Stimulated activated CD4-positive, alpha-beta T cell treated with anti-CD3 and anti-CD28 coated beads, TNF-alpha, amount 100 ng/mL, for 4 hours (primary cell): ENCODE measurements at regions not wholly inside any gene's neighbourhood (a gene's known extent, or its start where the extent isn't known, plus 50 kb on each side); places are given as distances from the start of the nearest gene placed in this dataset.
"Not testable (repeated sequence)": the region's sequence is repeated elsewhere in the genome, so short reads cannot be mapped to it uniquely, and the experiment has no call there.

Experiments
- DNase-seq, 3 experiments: peaks; one replicate each; pipeline ENCODE4 v3.0.0-alpha.2; 2020; ENCODE audit warnings: low read depth in 3 of 3

GRCh38 chr10:30701451-30702173 lies 72.1 kb upstream of the LYZL2 start:
- peak in 1 of 3 experiments; percentile 31 for DNase-seq

- no peak for DNase-seq
These were observed 68.3 kb upstream of the LYZL2 start for GRCh38 chr10:30697806-30698205.

GRCh38 chr10:30697221-30697620 lies 67.7 kb upstream of the LYZL2 start:
- DNase-seq = not testable (repeated sequence)

- not testable (repeated sequence) for DNase-seq
These were observed 67.0 kb upstream of the LYZL2 start for GRCh38 chr10:30696416-30697185.

GRCh38 chr10:30695481-30696236 lies 66.1 kb upstream of the LYZL2 start:
- peak; percentile 49 to 65 (median 60) for DNase-seq

- DNase-seq = no peak
These were observed 65.1 kb upstream of the LYZL2 start for GRCh38 chr10:30694518-30695228.

- no peak for DNase-seq
These were observed 62.1 kb upstream of the LYZL2 start for GRCh38 chr10:30691639-30692015.

- DNase-seq = not testable (repeated sequence)
These were observed 61.5 kb upstream of the LYZL2 start for GRCh38 chr10:30690948-30691638.

GRCh38 chr10:30688456-30688855 lies 58.9 kb upstream of the LYZL2 start:
- DNase-seq = no peak

- DNase-seq = peak; percentile 53 to 75 (median 73)
These were observed 58.2 kb upstream of the LYZL2 start for GRCh38 chr10:30687698-30688213.

- DNase-seq = no peak
These were observed 57.2 kb upstream of the LYZL2 start for GRCh38 chr10:30686708-30687107.

- no peak for DNase-seq
These were observed 53.9 kb upstream of the LYZL2 start for GRCh38 chr10:30683496-30683895.

- peak in 2 of 3 experiments; percentile 44 to 57 for DNase-seq
These were observed 53.0 kb upstream of the LYZL2 start for GRCh38 chr10:30682377-30683199.

GRCh38 chr10:30680908-30681307 lies 51.4 kb upstream of the LYZL2 start:
- DNase-seq = no peak
